ENCODE measurements at regions not wholly inside any gene's neighbourhood (a gene's known extent, or its start where the extent isn't known, plus 50 kb on each side); places are given as distances from the start of the nearest gene placed in this dataset.

DNA sequence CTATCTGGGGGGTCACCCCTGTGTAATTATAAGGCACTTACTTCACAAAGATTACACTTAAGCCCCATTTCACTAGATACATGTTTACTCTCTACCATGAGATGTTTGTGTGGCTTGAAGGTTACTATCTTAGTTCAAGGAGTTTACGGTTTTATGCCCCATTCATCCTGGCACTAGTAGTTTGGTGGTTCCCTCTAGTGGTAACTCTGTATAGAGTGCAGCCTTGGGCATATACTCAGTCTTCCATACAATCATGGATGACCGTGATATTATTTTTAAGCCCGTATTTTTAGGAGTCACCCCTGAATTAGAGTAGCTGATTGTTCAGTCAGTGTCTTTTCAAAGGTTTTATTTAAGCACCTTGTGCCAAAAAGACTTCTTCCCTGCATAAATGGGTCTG, 109.9 kb upstream of the FAM47C start:
- TF ChIP-seq EP300 (IDR thresholded peaks at IDR 0.05; ENCODE audit: borderline replicate concordance) (no peak), RAD21 (IDR thresholded peaks at IDR 0.05; ENCODE audit: low read depth) (peak; percentile 47)

DNA sequence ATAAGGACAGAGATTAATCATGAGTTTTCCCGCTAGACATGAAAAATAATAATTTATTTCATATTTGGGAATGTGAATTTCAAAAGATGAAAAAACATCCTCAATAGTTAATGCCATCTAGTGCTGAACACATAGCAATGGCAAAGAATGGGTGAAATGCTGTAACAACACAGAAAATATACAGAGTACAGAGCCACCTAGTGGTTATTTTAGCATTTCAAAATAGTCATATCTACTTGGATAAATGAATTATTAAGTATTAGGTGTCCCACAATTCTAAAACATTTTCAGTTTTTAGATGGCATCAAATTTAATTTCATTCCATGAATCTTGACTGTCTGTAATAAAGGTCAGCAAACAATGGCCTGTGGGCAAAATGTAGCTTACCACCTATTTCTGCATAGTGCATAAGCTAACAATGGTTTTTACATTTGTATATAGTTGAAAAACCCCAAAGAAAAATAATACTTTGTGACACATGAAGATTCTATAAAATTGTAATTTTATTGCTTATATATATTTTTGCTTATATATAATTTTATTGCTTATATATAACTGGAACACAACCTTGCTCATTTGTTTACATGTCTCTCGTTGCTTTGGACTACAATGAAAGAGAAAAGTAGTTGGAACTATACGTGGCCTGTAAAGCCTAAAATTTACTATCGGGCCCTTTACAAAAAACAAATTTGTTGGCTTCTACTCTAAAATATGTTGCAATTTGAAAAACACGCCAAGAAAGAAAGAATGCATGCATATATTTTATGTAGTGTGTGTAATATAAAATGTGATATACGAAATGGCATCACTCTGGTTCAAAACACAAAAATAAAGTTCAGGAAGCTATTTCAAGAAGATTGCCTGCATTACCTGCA, 99.1 kb upstream of the FAM47C start:
- TF ChIP-seq TCF12 (IDR thresholded peaks at IDR 0.05; ENCODE audit: low read depth) (no peak), RAD21 (IDR thresholded peaks at IDR 0.05; ENCODE audit: low read depth) (peak; percentile 26; the same call in 1 of the 2 replicates), TEAD4 (IDR thresholded peaks at IDR 0.05) (no peak), FOXM1 (IDR thresholded peaks at IDR 0.05; ENCODE audit: borderline replicate concordance, low read depth) (no peak), EGR1 (IDR thresholded peaks at IDR 0.05) (no peak), CREB1 (IDR thresholded peaks at IDR 0.05; ENCODE audit: low read depth) (no peak)

DNA sequence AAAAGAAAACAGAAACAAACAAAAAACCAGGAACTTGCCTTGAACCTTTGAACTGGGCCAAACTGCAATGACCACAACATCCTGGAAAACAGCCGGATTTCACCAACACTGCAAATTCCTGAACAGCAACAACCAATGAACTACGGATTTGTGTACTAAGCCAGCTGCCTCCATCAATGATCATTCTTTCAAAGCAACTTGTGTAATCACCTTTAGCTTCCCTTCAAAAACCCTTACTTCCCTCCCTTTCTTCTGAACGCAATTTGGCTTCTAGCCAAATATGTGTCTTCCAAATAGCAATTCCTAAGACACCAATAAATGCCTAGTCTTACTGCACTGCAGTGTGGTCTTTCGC, 98.5 kb upstream of the FAM47C start:
- TF ChIP-seq FOXM1 (IDR thresholded peaks at IDR 0.05; ENCODE audit: borderline replicate concordance, low read depth): no peak
- no peak for TF ChIP-seq TAF1 (IDR thresholded peaks at IDR 0.05; ENCODE audit: low read depth)
- TF ChIP-seq TEAD4 (IDR thresholded peaks at IDR 0.05): no peak
- no peak for TF ChIP-seq NFIC (IDR thresholded peaks at IDR 0.05)
- TF ChIP-seq EP300 (IDR thresholded peaks at IDR 0.05; ENCODE audit: borderline replicate concordance): no peak
- TF ChIP-seq YY1 (IDR thresholded peaks at IDR 0.05; ENCODE audit: low read depth): no peak
- TF ChIP-seq TCF12 (IDR thresholded peaks at IDR 0.05; ENCODE audit: low read depth): no peak
- no peak for TF ChIP-seq ZBTB7A (IDR thresholded peaks at IDR 0.05; ENCODE audit: low read depth)
- TF ChIP-seq, protein P1, sequence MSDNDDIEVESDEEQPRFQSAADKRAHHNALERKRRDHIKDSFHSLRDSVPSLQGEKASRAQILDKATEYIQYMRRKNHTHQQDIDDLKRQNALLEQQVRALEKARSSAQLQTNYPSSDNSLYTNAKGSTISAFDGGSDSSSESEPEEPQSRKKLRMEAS (IDR thresholded peaks at IDR 0.05): no peak
- TF ChIP-seq, protein P2, sequence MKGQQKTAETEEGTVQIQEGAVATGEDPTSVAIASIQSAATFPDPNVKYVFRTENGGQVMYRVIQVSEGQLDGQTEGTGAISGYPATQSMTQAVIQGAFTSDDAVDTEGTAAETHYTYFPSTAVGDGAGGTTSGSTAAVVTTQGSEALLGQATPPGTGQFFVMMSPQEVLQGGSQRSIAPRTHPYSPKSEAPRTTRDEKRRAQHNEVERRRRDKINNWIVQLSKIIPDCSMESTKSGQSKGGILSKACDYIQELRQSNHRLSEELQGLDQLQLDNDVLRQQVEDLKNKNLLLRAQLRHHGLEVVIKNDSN (IDR thresholded peaks at IDR 0.05): no peak
- TF ChIP-seq RAD21 (IDR thresholded peaks at IDR 0.05; ENCODE audit: low read depth): no peak
- no peak for TF ChIP-seq CREB1 (IDR thresholded peaks at IDR 0.05; ENCODE audit: low read depth)
- TF ChIP-seq, protein P3, sequence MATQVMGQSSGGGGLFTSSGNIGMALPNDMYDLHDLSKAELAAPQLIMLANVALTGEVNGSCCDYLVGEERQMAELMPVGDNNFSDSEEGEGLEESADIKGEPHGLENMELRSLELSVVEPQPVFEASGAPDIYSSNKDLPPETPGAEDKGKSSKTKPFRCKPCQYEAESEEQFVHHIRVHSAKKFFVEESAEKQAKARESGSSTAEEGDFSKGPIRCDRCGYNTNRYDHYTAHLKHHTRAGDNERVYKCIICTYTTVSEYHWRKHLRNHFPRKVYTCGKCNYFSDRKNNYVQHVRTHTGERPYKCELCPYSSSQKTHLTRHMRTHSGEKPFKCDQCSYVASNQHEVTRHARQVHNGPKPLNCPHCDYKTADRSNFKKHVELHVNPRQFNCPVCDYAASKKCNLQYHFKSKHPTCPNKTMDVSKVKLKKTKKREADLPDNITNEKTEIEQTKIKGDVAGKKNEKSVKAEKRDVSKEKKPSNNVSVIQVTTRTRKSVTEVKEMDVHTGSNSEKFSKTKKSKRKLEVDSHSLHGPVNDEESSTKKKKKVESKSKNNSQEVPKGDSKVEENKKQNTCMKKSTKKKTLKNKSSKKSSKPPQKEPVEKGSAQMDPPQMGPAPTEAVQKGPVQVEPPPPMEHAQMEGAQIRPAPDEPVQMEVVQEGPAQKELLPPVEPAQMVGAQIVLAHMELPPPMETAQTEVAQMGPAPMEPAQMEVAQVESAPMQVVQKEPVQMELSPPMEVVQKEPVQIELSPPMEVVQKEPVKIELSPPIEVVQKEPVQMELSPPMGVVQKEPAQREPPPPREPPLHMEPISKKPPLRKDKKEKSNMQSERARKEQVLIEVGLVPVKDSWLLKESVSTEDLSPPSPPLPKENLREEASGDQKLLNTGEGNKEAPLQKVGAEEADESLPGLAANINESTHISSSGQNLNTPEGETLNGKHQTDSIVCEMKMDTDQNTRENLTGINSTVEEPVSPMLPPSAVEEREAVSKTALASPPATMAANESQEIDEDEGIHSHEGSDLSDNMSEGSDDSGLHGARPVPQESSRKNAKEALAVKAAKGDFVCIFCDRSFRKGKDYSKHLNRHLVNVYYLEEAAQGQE (IDR thresholded peaks at IDR 0.05; ENCODE audit: low read depth): no peak
- TF ChIP-seq EGR1 (IDR thresholded peaks at IDR 0.05): no peak
- TF ChIP-seq CEBPB (IDR thresholded peaks at IDR 0.05): no peak

DNA sequence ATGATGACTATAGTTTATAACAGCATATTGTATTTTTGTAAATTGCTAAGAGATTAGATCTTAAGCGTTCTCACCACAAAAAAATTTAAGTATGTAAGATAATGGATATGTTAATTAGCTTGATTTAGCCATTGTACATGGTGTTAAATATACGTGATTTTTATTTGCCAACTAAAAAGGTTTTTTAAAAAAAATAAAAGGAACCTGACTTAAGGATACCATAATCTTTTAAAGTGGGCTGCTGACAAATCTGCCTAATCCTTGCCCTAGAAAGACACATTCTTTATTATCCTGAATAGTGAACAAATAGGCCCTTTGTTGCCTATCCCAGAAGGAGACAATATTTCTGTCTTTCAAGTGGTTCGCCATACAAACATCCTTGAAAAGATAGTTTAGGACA, 94.6 kb upstream of the FAM47C start:
- TF ChIP-seq EGR1 (IDR thresholded peaks at IDR 0.05): no peak
- TF ChIP-seq, protein P3 (IDR thresholded peaks at IDR 0.05; ENCODE audit: low read depth): no peak
- TF ChIP-seq FOXM1 (IDR thresholded peaks at IDR 0.05; ENCODE audit: borderline replicate concordance, low read depth): no peak
- TF ChIP-seq, protein P1 (IDR thresholded peaks at IDR 0.05): no peak
- no peak for TF ChIP-seq CEBPB (IDR thresholded peaks at IDR 0.05)
- no peak for TF ChIP-seq TEAD4 (IDR thresholded peaks at IDR 0.05)
- TF ChIP-seq EP300 (IDR thresholded peaks at IDR 0.05; ENCODE audit: borderline replicate concordance): no peak
- TF ChIP-seq CREB1 (IDR thresholded peaks at IDR 0.05; ENCODE audit: low read depth): no peak
- no peak for TF ChIP-seq TCF12 (IDR thresholded peaks at IDR 0.05; ENCODE audit: low read depth)
- no peak for TF ChIP-seq RAD21 (IDR thresholded peaks at IDR 0.05; ENCODE audit: low read depth)

DNA sequence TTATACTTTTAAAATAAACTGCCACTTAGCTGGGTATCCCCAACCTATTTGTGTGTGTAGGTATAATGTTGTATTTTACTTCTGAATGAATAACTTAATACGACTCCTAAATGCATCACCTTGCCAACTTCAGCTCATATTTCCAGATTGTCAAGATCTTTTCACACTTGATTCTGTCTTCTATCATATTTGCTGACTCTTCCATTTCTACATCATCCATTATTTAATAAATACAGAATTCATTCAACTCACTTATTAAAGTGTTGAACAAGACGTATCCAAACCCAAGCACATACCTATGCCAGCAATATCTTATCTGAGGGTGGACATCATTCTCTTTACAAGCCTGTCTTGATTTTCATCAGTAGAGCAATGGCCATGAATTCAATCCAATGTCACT, 91.2 kb upstream of the FAM47C start:
- TF ChIP-seq RAD21 (IDR thresholded peaks at IDR 0.05; ENCODE audit: low read depth) (no peak), TCF12 (IDR thresholded peaks at IDR 0.05; ENCODE audit: low read depth) (no peak), TAF1 (IDR thresholded peaks at IDR 0.05; ENCODE audit: low read depth) (no peak), FOXM1 (IDR thresholded peaks at IDR 0.05; ENCODE audit: borderline replicate concordance, low read depth) (no peak), ZBTB7A (IDR thresholded peaks at IDR 0.05; ENCODE audit: low read depth) (no peak), CREB1 (IDR thresholded peaks at IDR 0.05; ENCODE audit: low read depth) (no peak), CEBPB (IDR thresholded peaks at IDR 0.05) (no peak), NFIC (IDR thresholded peaks at IDR 0.05) (no peak), EP300 (IDR thresholded peaks at IDR 0.05; ENCODE audit: borderline replicate concordance) (no peak), EGR1 (IDR thresholded peaks at IDR 0.05) (no peak), YY1 (IDR thresholded peaks at IDR 0.05; ENCODE audit: low read depth) (no peak), TEAD4 (IDR thresholded peaks at IDR 0.05) (no peak)
- TF ChIP-seq, protein P3 (IDR thresholded peaks at IDR 0.05; ENCODE audit: low read depth): no peak
- TF ChIP-seq, protein P1 (IDR thresholded peaks at IDR 0.05): no peak
- TF ChIP-seq, protein P2 (IDR thresholded peaks at IDR 0.05): no peak

Measured in Ishikawa (cell line).